Neural crest cell (in vitro differentiated cells): ENCODE measurements at regions not wholly inside any gene's neighbourhood (a gene's known extent, or its start where the extent isn't known, plus 50 kb on each side); places are given as distances from the start of the nearest gene placed in this dataset.

Experiments
- DNase-seq: peaks from one replicate; pipeline ENCODE4 v3.0.0; 2021; ENCODE audit warnings: low read depth, mixed read lengths, low spot score
- H3K27ac Mint-ChIP-seq: one replicate; pipeline ENCODE4 v1.8.0; 2021; ENCODE audit warnings: mild to moderate bottlenecking, mixed read lengths; ENCODE audit not compliant: unreplicated experiment
- H3K27me3 Mint-ChIP-seq: 2 replicates; pipeline ENCODE4 v1.8.0; 2021; ENCODE audit warnings: low read depth, mild to moderate bottlenecking, mixed read lengths
- H3K36me3 Mint-ChIP-seq: 2 replicates; pipeline ENCODE4 v1.8.0; 2021; ENCODE audit warnings: low read depth, mild to moderate bottlenecking, mixed read lengths
- H3K4me1 Mint-ChIP-seq: 2 replicates; pipeline ENCODE4 v1.8.0; 2021; ENCODE audit warnings: mixed read lengths
- H3K4me3 Mint-ChIP-seq: one replicate; pipeline ENCODE4 v1.8.0; 2021; ENCODE audit warnings: mild to moderate bottlenecking, mixed read lengths
- H3K9me3 Mint-ChIP-seq: 2 replicates; pipeline ENCODE4 v1.8.0; 2021; ENCODE audit warnings: mixed read lengths
- CTCF ChIP-seq: fragments of 200-600 bp; sonication (generic); conservative IDR thresholded peaks from 2 replicates; pipeline ENCODE4 v1.5.0; 2021; ENCODE audit warnings: antibody characterized with exemption, mild to moderate bottlenecking

GRCh38 chr5:167929841-167930240 lies 361.6 kb upstream of the WWC1 start:
- peaks cover 5% of the 10 kb centered on the region for H3K36me3 Mint-ChIP-seq
- no peak overlapping the region for H3K4me3 Mint-ChIP-seq

GRCh38 chr5:167934551-167934971 lies 356.9 kb upstream of the WWC1 start:
- H3K4me1 Mint-ChIP-seq: peaks cover 11% of the 10 kb centered on the region
- no peaks in the 10 kb centered on the region for H3K9me3 Mint-ChIP-seq
- no peak for TF ChIP-seq CTCF
- no peak overlapping the region for H3K4me3 Mint-ChIP-seq
- peaks cover 4% of the 10 kb centered on the region for H3K36me3 Mint-ChIP-seq
- no peak overlapping the region for H3K27ac Mint-ChIP-seq
- no peak for DNase-seq
- no peaks in the 10 kb centered on the region for H3K27me3 Mint-ChIP-seq

More at GRCh38 chr5:167929841-167930240, 361.6 kb upstream of the WWC1 start:
- no peak for DNase-seq
- peaks cover 5% of the 10 kb centered on the region for H3K9me3 Mint-ChIP-seq
- TF ChIP-seq CTCF: no peak
- peaks cover 4% of the 10 kb centered on the region for H3K27me3 Mint-ChIP-seq
- no peaks in the 10 kb centered on the region for H3K4me1 Mint-ChIP-seq
- H3K27ac Mint-ChIP-seq: no peak overlapping the region

- TF ChIP-seq CTCF: no peak
- DNase-seq: no peak
- H3K4me1 Mint-ChIP-seq: peaks cover 11% of the 10 kb centered on the region
- H3K27ac Mint-ChIP-seq: no peak overlapping the region
- peaks cover 4% of the 10 kb centered on the region for H3K36me3 Mint-ChIP-seq
- no peak overlapping the region for H3K4me3 Mint-ChIP-seq
- no peaks in the 10 kb centered on the region for H3K27me3 Mint-ChIP-seq
- H3K9me3 Mint-ChIP-seq: no peaks in the 10 kb centered on the region
Observed at GRCh38 chr5:167936022-167936421, 355.4 kb upstream of the WWC1 start.

- no peak for TF ChIP-seq CTCF
- DNase-seq: no peak
- no peaks in the 10 kb centered on the region for H3K9me3 Mint-ChIP-seq
- H3K36me3 Mint-ChIP-seq: peaks cover 4% of the 10 kb centered on the region
- H3K27ac Mint-ChIP-seq: no peak overlapping the region
- H3K27me3 Mint-ChIP-seq: no peaks in the 10 kb centered on the region
- peaks cover 11% of the 10 kb centered on the region for H3K4me1 Mint-ChIP-seq
- no peak overlapping the region for H3K4me3 Mint-ChIP-seq
Observed at GRCh38 chr5:167936944-167937634, 354.4 kb upstream of the WWC1 start.

GRCh38 chr5:167937635-167937998 lies 353.8 kb upstream of the WWC1 start:
- no peak overlapping the region for H3K27ac Mint-ChIP-seq
- no peaks in the 10 kb centered on the region for H3K9me3 Mint-ChIP-seq
- TF ChIP-seq CTCF: no peak
- H3K4me1 Mint-ChIP-seq: peaks cover 11% of the 10 kb centered on the region
- DNase-seq: no peak
- H3K27me3 Mint-ChIP-seq: no peaks in the 10 kb centered on the region
- peaks cover 4% of the 10 kb centered on the region for H3K36me3 Mint-ChIP-seq
- no peak overlapping the region for H3K4me3 Mint-ChIP-seq
